ENCODE measurements at regions not wholly inside any gene's neighbourhood (a gene's known extent, or its start where the extent isn't known, plus 50 kb on each side); places are given as distances from the start of the nearest gene placed in this dataset.

DNA sequence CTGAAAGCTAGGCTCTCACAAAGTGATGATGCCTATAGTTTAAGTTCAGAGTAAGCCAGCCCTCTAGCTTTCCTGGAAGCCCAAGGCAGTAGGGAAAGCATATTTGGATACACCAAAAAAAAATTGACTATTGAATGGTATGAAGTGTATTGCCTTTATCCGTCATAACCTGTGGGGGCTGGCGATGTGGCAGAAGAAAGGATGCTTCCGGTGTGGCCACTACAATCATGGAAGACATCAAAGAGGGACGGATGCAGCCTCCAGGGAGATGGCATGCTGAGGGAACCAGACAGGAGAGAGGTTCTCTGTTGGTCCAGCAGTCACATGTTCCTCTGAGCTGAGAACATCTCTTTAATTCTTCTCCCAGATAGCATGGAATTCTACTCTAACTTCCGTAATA, 170.3 kb downstream of the TMEM18 start:
- no peak for DNase-seq

DNA sequence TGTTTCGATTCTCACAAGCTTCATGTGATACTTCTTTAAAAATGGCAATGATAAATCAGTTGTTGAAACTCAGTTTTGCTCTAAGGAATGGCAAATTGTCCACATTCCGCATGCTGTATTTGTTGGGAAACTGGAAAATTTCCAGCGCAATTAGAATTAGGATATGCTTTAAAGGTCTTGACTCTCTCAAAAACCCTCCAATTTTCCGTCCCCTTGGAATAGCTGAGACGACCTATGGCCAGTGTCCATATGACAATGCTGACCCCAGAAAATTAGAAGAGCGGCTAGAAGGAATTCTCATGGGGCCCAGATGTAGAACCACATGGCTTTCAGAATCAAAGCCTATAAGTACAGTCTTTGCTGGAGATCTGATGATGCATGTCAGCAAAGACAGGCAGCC, 170.8 kb downstream of the TMEM18 start:
- no peak for DNase-seq

DNA sequence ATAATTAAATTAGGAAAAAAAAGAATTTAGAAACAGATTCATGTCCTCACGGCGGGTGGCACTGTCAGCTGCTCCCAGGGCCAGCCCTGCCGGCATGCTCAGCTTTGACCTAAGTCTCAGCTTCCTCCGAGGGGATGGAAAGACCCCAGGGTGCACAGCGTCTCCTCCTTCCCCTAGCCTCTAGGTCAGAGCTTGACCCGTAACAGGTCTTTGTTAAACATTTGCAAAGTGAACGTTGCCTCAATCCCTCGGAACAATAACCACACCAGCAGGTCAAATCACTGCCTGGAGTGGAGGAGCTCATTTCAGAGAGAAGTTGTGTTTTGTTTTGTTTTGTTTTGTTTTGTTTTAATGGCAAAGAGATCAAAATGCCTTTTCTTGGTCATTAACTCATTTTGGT, 171.3 kb downstream of the TMEM18 start:
- no peak for DNase-seq

DNA sequence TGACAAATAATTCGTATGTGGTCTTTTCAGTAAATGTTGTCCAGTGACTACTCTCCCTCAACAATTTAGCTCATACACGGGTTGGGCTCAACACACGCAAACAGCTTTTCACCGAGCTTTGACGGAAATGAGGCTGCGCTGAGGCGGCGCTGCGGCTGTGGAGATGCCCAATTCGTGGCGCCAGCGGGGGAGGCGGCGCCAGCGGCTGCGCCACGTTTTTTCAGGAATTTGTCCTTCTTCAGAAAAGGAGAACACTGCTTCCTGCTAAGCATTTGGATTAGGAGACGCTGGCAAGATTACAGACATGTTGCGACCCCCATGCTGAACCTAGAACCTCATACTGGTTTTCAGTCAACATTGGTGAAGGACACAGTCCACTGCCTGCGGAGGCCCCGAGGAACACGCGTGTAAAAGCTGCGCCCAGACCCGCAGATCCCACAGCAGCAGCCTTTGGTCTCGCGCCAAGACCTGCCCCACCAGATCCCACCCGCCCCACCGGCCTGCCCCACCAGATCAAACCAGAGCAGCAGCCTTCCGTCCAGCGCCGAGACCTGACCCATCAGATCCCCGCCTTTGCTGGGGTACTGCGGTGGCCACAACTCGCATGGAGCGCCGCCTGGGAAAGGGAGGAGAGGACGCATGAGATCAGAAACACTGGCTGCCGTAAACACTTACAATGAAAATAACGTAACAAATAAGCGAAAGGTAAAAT, 173.8 kb downstream of the TMEM18 start:
- DNase-seq = no peak

DNA sequence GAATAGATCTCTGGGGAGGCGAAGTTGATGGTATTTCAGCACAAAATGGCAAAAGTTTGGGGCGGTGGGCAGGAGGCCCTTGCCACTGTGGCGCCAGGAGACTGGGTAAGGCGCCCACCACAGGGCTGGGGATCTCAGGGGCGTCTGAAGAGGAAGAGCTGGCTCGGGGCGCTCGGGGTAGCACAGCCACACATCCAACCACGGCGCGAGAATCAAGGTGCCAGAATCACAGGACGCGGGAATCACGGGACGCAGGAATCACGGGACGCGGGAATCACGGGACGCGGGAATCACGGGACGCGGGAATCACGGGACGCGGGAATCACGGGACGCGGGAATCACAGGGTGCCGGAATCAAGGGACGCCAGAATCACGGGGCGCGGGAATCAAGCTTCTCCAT, 174.4 kb downstream of the TMEM18 start:
- DNase-seq = no peak

DNA sequence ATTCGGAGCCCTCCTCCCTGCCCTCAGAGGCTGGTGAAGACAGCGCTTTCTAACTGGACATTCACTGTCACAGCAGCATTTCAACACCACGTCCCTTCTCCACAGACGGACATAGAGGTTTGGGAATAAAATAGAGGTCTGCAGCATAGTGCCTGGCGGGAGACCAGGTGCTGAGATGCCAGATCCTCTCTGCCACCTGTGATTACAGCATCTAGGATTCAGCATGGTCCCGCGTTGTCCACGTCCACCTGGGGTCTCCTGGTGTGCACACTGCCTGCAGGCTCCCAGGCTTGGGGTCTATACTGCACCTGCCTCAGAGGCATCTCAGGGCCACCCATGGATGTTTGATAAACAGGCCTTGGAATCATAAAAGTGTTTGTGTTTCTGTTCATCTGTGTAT, 175.5 kb downstream of the TMEM18 start:
- DNase-seq = no peak

DNA sequence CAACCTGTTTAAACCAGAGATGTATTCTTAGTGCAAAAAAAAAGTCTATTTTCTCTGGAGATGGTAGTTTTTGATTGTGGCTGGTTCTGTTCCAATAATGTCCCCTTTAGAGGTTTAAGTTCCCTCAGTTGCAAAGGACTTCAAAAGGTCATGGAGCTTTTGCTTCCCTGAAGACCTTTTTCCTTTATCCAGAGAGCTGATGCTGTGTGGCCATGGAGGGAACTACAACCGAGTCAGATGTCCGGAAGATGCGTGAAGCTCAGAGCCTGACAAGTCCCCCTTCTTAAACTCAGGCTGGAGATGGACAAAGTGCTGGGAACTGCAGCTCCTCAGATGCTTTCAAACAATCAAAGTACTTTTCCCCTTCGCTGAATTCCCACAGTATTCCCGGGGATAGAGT, 176.1 kb downstream of the TMEM18 start:
- no peak for DNase-seq

DNA sequence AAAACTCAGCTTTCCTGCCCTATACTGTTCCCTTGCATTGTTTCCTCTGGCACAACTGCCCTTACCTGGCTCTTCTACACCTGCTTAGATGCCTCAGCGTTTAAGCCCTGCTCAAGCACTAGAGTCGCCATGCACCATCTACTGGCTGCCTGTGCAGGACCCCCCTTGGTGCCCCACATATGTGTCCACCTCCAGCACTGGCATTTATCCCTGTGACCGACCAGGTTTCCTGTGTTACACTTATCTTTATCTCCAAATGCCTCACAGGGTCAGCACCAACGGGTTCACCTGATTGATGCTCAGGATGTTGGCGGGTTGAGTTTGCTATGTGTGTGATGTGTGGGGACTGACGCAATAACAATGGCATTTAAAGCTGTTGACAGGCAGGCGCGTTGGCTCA, 177.5 kb downstream of the TMEM18 start:
- DNase-seq = no peak

DNA sequence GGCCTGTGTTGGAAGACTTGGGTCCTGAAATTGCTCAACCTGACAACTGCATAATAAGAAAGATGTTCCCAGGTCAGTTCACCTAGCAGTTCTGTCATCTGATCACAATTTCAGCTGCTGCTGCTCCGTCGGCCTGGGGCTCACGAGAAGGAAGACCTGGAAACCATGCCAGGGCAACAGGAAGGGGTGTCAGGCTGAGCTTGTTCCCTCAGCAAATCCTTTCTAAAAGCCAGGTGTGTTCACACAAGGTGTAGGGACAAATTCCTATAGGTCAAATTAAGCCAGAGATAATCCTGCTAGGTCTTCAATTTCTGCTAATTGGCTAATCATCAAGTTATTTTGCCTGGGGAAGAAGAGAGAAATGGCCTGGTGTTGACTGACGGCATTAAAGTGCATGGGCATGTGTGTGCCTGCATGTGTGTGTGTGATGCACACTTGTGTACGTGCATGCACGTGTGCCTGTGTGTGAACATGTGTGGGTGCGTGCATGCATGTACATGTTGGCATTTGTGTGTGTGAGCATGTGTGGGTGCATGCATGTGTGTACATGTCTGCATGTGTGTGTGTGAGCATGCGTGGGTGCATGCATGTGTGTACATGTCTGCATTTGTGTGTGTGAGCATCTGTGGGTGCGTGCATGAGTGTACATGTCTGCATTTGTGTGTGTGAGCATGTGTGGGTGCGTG, 178.6 kb downstream of the TMEM18 start:
- DNase-seq = no peak

DNA sequence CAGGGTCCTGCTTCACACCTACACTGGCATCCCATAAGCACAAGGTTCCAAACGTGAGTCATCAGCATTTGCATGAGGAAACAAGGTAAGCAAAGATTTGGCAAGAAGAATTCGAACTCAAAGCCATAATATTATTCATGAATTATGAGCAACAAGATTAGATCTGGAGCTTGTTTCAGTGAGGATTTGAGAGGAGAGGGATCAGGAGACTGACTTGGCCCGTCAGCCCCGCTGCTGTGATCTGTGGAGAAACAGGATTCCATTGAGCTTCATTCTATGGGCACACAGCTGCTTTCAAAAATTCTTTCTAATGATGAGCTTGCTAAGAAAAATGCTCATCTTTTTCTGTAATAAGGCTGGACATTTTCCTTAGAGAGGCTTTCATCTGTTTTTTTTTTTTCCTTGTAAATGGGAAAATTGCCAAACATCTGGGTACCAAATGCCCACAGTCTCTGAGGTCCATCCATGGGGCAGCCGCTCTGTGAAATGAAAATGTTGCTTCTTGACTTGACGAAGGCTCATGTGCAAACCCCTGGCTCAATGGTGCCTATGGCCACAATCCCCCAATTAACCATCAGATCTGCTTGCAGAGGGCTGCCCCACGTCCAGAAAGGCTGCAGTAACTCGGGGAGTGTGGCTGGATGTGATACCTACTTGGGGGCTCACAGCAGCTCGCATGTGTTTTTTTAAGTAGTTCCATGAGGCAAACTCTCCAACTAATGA, 179.3 kb downstream of the TMEM18 start:
- DNase-seq = no peak

DNA sequence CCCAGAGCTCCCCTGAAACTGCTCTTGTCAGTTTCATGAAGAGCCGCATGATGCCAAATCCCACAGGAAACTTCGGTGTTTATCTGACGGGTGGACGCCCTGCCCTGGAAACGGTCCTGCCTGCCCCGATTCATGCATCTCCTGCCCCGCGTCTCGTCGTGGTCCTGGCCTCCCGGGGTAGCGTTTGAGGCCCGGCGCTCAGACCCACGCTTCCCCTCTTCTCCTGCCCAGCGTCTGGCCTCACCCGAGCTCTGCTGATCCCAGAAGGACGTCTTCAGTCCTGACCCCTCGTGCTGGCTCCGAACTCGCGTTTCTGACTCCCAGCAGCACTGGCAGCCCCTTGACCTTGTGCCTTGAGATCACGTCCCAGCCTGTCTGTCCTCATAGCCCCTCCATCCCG, 180.5 kb downstream of the TMEM18 start:
- no peak for DNase-seq

DNA sequence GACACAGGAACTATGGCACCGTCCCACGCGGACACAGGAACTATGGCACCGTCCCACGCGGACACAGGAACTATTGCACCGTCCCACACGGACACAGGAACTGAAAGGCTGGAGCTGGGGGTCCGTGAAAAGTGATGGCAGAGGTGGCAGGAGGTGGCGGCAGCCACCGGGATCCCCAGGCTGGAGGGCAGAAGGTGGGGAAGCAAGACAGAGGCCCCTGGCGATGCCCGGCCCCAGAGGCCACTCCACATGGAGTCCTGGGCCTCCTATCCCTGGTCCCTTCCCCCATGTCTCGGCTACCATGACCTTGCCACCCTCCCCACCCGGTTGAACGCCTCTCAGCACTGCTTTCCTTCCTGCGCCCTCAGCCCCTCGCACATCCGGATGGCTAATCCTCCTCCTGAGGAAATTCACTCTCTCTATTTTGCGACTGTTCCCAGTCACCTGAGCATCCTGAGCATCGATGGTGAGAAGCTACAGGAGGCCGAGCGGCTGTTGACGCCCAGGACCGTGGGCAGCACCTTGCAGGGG, 181.4 kb downstream of the TMEM18 start:
- no peak for DNase-seq

DNA sequence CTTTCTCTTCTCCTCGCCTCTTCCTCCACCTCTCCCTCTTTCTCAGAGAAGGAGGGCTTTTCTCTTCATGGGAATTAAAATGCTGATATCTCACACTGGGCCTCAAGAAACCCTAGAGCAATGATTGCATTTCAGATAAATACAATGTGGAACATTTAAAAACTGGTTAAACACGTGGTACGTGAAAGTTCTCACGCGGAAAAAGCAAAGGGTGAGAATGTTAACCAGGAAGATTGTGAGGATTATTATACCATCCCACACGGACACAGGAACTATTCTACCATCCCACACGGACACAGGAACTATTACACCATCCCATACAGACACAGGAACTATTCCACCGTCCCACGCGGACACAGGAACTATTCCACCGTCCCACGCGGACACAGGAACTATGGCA, 182.4 kb downstream of the TMEM18 start:
- no peak for DNase-seq

DNA sequence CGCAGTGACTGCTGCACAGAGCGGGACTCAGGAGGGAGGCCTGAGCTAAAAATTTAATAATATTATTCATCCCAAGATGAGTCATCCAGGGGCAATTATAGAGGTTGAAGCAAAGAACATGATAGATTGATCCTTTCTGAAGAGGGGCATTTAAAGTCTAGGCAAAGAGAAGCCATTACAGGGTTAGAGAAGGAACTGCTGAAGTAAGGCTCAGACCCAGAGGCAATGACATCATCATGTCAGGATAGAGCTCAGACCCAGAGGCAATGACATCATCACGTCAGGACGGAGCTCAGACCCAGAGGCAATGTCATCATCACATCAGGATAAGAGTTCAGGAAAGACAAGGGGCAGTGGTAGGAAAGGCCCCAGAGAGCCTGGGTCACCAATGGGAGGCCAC, 184.0 kb downstream of the TMEM18 start:
- DNase-seq = no peak

DNA sequence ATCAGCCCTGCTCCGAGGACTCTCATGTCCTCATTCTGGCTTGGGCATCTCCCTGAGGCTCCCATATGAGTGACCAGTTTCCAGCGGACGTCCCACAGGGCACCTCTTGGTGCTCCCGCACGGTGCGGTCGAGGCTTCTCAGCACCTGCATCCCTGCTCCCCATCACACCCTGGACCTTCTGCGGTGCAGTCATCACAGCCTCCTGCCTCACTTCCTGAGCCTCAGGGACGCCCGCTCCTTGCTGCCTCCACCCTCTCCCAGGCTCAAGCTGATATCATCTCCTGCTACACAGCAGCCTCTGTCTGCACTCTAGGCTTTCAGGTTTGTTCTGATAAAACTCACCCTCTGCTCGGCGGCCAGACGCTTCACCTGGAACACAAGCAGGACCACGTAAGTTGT, 185.0 kb downstream of the TMEM18 start:
- no peak for DNase-seq

DNA sequence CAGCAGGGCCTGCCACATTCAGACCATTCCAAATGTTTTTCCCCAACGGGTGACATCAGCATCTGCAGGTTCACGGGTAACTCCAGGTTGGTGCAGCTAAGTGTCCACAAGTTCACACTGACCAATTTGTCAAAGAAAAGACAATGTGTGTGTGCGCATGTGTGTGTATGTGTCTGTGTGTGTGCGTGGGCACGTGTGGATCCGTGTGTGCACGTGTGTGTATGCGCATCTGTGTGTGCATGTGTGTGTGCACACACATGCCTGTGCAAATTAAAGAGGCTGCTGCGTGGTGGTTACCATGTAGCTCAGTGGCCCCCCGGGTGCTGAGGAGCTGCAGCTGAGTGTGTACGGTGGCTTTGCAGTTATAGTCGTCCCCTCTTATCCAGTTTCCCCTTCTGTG, 187.4 kb downstream of the TMEM18 start:
- DNase-seq = no peak

DNA sequence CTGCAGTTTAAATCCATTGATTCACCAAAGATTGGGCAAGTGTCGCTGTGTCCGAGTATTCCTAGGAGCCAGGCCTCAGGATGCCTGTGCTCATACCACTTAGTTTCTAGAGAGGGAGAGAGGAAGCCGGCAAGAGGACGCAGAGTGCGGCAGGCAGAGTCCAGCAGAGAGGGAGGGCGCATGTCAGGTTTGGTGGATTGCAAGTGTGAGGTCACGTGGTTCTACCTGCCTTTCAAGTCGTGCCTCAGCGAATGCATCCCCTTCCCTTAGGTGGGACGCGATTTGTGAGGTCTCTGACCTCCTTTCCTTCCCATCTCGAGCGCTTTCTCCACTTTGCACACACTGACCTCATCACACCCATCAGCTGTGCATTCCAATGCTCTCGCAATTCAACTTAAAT, 188.1 kb downstream of the TMEM18 start:
- no peak for DNase-seq

DNA sequence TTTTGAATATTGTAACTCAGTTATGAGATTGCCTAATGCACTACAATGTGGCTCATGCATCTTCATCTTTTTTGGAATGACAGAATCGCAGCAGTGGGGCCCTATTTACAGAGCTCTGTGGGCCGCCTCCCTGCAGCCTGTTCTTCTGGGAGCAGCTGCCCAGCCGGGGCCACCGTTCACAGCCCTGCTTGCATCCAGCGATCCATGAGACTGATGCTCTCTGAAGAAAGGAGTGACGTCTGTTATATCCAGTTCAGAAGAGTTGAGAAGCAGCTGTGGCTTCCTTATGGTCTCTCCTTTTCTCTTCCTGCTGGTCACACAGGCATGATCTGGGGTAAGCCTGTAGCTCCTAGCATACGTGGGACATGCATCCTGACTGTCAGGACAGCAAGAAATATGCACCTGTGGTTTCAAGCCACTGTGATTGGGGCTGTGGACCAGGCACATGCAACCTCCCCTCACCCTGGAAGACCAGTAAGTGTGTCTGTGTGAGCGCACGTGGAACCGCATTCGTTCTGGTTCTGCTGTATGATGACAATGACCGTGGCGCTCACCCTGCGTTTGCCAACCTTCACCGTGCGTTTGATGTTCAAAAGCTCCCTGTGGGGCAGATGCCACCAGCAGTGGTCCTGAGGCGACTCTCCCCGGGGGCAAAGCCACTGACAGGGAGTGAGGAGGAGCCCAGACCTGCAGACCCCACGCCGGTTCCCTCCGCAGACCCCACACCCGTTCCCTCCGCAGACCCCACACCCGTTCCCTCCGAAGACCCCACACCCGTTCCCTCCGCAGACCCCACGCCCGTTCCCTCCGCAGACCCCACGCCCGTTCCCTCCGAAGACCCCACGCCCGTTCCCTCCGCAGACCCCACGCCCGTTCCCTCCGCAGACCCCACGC, 189.8 kb downstream of the TMEM18 start:
- no peak for DNase-seq

DNA sequence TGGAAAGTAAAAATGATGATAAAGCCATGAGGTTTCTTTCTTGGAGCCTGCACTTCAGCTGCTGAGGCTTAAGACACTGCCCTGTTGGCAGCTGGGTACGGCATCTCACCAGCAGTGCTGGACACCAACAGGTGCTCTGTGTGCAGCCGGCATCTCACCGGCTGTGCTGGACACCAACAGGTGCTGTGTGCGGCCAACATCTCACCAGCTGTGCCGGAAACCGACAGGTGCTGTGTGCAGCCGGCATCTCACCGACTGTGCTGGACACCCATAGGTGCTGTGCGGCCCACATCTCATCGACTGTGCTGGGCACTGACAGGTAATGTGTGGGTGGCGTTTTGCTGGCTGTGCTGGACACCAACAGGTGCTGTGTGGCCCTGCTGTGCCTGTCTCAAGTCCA, 190.8 kb downstream of the TMEM18 start:
- DNase-seq = no peak

DNA sequence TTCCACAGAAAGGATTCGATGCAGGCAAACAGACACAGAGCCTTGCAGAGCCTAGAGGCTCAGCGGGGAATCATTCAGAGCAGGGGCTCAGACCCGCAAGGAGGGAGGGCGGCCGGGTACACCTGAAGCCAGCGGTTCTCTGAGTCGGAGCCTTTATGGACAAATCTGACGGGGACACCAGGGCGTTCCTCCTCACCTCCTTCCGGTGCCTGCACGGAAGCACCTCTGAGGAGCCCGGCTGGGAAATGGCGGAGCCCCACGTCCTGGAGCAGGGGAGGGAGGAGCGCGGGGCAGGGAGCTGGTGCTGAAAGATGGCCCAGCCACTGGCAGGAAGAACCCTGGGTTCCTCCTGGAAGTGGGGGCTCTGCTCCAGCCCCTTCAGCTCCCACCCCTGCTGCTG, 193.5 kb upstream of the ALKAL2 start:
- no peak for DNase-seq

DNA sequence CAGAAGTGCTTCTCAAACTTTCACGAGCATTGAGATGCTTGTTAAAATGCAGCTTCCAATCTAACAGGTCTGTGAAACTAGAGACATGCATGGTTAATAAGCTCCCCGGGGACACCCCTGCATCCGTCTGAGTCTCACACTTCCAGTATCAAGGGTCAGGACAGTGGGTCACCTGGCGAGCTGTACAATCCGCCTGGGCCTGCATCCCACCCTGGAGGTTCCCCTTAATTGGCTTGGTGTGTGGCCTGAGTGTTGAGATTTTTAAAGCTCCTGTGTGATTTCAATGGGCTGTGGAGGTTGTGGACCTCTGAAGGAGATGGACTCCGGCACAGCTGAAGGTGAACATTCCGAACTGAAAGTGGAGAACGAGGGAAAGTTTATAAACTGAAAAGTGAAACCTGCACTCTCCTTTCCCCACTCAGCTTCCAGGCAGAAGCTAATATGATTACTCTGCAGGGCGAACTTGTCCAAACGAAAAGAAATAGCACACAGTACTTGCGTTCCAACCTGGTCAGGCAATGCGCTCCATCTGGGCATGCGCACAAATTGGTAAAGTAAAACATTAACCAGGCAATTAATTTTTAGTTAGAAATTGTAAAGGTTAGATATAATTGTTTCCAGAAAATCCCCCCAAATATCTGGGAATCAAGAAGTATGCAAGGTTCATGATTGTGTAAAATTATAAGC, 191.7 kb upstream of the ALKAL2 start:
- DNase-seq = no peak

DNA sequence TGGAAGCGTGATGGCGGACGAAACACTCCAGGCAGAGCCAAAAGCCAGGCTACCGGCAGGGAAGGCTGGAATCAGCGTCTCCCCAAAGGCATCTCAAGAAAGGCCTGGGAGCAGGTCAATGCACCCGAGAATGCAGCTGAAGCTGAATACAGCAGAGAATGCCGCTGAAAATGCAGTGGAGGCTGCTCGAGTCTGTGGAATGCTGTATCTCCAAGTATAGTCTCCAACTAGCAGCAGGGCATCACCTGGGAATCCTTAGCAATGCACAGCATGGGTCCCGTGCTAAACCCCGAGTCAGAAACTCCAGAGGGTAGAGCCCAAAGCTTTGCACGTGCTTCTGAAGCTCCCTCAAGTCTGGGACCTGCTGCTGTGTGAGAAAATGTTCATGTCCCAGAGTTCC, 191.1 kb upstream of the ALKAL2 start:
- no peak for DNase-seq

Data from activated CD8-positive, alpha-beta memory T cell treated with anti-CD3 and anti-CD28 coated beads, Interleukin-2, amount 50 U/mL, for 4 hours (primary cell).